T-helper 2 cell treated with Interferon-gamma antibody and Interleukin-4, amounts not matched to agents 5 μg/mL and 100 μg/mL, for 36 hours (primary cell): ENCODE measurements at regions not wholly inside any gene's neighbourhood (a gene's known extent, or its start where the extent isn't known, plus 50 kb on each side); places are given as distances from the start of the nearest gene placed in this dataset.

Experiments
- DNase-seq: peaks from one replicate; pipeline ENCODE4 v3.0.0; 2021; ENCODE audit warnings: low spot score
- H3K27ac Mint-ChIP-seq: one replicate; pipeline ENCODE4 v1.8.0; 2021; ENCODE audit warnings: mild to moderate bottlenecking, mixed read lengths
- H3K27me3 Mint-ChIP-seq: one replicate; pipeline ENCODE4 v1.8.0; 2021; ENCODE audit warnings: low read depth, mixed read lengths
- H3K36me3 Mint-ChIP-seq: one replicate; pipeline ENCODE4 v1.8.0; 2021; ENCODE audit warnings: low read depth, mixed read lengths
- H3K4me1 Mint-ChIP-seq: one replicate; pipeline ENCODE4 v1.8.0; 2021; ENCODE audit warnings: low read depth, mixed read lengths
- H3K4me3 Mint-ChIP-seq: one replicate; pipeline ENCODE4 v1.8.0; 2022; ENCODE audit warnings: mild to moderate bottlenecking, moderate library complexity, mixed read lengths
- H3K9me3 Mint-ChIP-seq: one replicate; pipeline ENCODE4 v1.8.0; 2021; ENCODE audit warnings: mixed read lengths

DNA sequence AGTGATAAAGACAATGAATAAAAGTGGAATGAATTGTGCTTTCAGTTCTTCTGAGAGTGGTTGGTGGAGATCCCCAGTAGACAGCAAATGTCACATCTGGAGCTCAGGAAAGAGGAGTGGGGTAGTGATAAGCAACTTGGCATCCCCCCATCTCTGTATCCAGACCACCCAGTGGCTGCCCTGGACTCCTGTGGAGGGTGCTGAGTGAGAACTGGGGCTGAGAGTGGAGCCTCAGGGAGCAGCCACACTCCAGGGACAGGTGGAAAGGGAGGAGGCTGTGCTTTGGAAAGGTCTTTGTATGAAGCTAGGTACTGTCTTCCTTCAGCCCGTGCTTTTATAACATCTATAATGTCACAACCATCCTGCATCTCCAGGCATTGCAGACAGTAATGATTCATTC lies 85.6 kb upstream of the RASGRF1 start:
- Mint-ChIP-seq H3K4me1 (no peaks in the 10 kb centered on the region), H3K36me3 (no peaks in the 10 kb centered on the region), H3K27ac (no peak overlapping the region), H3K27me3 (peaks cover 5% of the 10 kb centered on the region), H3K9me3 (no peaks in the 10 kb centered on the region), H3K4me3 (no peak overlapping the region)
- DNase-seq = no peak

DNA sequence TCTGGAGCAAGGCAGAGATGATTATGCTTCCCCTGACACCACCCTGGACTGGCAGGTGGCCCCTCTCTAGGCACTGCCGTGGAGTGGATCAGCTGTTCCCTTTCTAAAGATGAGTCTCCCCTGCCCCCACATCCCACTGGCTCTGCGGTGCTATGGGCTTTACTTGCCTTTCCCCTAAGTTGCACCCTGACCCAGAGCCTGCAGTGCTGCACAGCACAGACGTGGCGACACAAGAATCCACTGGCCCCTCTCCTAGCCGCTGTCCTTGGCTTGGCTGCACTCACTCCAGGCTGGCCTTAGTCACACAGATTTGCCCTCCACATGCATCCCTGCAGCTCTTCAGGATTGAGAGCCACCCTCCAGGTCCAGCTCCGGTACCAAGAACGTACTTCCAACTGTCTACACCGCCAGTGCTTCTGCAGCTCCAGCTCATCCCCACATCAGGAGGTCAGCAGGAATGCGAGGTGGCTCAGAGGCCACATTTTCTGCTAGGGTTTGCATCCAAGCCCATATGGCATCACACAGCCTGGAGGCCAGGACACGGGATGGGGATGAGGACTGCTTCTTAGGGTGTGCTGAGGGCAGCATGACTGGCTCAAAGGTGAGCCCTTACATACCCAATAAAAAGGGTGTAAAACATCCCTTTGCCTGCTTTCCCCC lies 82.4 kb upstream of the RASGRF1 start:
- H3K27me3 Mint-ChIP-seq = peaks cover 7% of the 10 kb centered on the region
- H3K27ac Mint-ChIP-seq = no peak overlapping the region
- no peak for DNase-seq
- no peaks in the 10 kb centered on the region for H3K4me1 Mint-ChIP-seq
- no peaks in the 10 kb centered on the region for H3K36me3 Mint-ChIP-seq
- no peak overlapping the region for H3K4me3 Mint-ChIP-seq
- no peaks in the 10 kb centered on the region for H3K9me3 Mint-ChIP-seq

DNA sequence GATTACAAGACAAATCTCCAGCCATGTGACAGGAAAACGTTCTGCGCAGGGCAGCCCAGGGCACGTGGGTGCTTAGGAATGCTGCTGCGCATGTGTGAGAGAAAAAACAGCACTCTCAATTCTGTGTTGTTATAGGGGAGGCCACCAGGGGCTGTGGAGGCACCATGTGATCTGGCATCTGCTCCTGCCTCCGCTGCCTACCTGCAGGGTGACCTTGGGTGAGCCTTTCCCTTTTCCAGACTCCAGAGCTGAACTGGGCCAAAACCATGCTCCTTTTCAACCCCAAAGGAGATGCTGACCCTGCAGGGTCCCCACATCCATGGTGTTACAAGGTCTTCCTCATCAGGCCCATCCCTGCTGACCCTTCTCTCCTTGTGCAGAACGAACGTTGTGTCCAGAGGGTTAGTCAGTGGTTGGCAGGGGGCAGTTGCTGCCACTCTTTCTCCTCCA lies 81.5 kb upstream of the RASGRF1 start:
- no peak overlapping the region for H3K4me3 Mint-ChIP-seq
- no peaks in the 10 kb centered on the region for H3K4me1 Mint-ChIP-seq
- no peaks in the 10 kb centered on the region for H3K9me3 Mint-ChIP-seq
- no peaks in the 10 kb centered on the region for H3K36me3 Mint-ChIP-seq
- DNase-seq = no peak
- peaks cover 7% of the 10 kb centered on the region for H3K27me3 Mint-ChIP-seq
- H3K27ac Mint-ChIP-seq = no peak overlapping the region

DNA sequence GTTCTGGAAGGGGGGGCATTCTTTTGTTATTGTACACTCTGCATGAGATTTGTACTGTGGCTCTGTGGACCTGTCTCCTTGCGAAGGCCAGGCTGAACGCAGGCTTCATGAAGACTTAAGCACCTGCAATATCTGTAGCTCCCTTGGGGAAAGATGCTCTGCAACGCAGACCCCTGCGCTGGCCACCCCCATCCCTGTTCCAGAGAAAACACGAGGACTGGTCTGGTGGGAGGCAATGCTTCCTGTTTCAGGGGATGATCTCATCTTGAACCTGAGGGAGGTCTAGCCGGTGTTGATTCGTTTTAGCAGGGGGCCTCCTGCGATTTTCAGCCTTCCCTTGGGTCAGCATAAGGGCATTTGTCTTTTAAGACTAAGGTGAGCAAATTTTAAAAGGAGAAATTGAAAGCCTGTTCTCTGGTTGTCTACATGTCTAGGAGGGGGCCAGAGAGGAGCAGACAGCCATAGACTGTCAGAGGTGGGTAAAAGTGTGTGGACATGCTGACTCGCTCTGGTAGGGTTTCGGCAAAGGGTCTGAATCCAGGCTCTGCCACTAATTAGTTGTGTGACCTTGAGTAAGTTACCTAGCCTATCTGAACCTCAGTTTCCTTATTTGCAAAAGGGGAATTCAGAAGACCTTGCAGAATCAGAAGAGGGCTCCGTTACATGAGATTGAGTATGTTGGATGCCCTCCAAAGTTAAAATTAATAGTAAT lies 80.9 kb upstream of the RASGRF1 start:
- no peak overlapping the region for H3K4me3 Mint-ChIP-seq
- no peak overlapping the region for H3K27ac Mint-ChIP-seq
- H3K27me3 Mint-ChIP-seq = peaks cover 7% of the 10 kb centered on the region
- no peak for DNase-seq
- no peaks in the 10 kb centered on the region for H3K36me3 Mint-ChIP-seq
- H3K9me3 Mint-ChIP-seq = no peaks in the 10 kb centered on the region
- H3K4me1 Mint-ChIP-seq = no peaks in the 10 kb centered on the region

DNA sequence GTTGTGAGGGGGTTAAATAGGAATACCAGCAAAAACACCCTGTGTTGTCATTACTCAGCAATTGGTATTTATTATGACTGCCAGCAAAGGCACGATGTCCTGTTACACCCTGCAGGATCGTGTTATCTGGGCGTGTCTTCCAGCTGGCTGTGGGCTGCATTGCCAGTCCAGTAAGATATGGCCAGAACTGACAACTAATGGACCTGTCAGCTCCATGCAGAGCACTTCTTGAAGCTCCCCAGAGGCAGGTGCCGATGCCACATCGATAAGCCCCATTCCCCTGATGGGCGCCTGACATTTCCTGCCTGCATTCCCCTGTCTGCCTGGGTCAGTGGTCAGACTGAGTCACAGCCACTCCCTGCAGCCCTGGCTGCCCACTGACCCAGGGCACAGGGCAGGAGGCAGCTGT lies 79.7 kb upstream of the RASGRF1 start:
- Mint-ChIP-seq H3K27ac (no peak overlapping the region), H3K9me3 (no peaks in the 10 kb centered on the region), H3K4me1 (no peaks in the 10 kb centered on the region), H3K4me3 (no peak overlapping the region), H3K36me3 (no peaks in the 10 kb centered on the region), H3K27me3 (peaks cover 7% of the 10 kb centered on the region)
- no peak for DNase-seq

DNA sequence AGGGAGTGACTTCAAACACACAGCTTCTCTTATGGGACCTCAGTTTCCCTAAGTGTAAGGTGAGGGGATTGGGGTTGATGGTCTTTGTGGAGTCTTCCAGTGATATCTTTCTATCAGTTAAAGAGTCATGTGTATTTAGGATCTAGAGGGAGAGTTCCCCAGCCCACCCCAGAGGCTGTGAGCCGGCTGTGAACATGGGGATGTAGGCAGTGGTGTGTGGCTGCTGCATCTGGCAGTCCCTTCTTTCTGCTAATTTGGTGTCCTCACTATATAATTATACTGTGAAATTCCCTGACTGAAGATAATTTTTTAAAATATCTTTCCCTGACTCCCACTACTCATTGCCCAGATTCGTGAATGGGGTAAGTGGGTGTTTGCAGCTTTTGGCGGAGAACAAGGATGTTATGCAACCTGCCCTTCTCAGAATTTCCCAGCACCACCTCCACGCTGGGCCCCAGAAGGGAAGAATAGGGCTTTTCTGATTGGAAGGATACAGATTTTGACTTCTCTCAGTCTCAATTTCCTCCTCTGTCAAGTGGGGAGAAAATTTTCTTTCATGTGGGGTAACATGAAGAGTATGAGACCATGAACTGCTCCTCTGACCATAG lies 79.0 kb upstream of the RASGRF1 start:
- H3K9me3 Mint-ChIP-seq = no peaks in the 10 kb centered on the region
- H3K27me3 Mint-ChIP-seq = peaks cover 7% of the 10 kb centered on the region
- no peak overlapping the region for H3K27ac Mint-ChIP-seq
- H3K36me3 Mint-ChIP-seq = no peaks in the 10 kb centered on the region
- H3K4me1 Mint-ChIP-seq = no peaks in the 10 kb centered on the region
- no peak overlapping the region for H3K4me3 Mint-ChIP-seq
- DNase-seq = no peak

DNA sequence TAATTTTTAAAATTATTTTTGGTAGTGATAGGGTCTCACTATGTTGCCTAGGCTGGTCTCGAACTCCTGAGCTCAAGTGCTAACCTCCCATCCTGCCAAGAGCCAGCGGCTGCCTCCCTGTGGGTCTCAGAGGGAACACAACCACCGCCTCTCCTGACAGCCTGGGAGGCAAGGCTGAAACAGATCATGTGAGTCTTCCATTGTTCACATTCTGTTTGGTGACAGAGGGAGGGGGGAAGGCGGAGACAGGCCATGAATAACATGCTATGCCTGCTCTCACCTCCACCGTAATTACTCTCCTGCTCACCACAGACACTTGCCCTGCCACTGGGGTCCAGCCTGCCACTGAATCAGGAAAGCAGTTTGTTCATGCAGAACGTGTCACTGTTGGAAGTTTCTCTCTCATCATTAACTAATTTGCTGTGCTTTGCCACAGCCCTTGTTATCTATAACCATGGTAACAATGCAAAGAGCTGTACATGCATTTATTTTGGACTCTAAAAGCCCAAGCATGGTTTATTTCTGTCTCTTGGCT lies 78.4 kb upstream of the RASGRF1 start:
- no peak for DNase-seq
- Mint-ChIP-seq H3K27ac (no peak overlapping the region), H3K27me3 (peaks cover 7% of the 10 kb centered on the region), H3K36me3 (no peaks in the 10 kb centered on the region), H3K4me1 (no peaks in the 10 kb centered on the region), H3K9me3 (no peaks in the 10 kb centered on the region), H3K4me3 (no peak overlapping the region)

DNA sequence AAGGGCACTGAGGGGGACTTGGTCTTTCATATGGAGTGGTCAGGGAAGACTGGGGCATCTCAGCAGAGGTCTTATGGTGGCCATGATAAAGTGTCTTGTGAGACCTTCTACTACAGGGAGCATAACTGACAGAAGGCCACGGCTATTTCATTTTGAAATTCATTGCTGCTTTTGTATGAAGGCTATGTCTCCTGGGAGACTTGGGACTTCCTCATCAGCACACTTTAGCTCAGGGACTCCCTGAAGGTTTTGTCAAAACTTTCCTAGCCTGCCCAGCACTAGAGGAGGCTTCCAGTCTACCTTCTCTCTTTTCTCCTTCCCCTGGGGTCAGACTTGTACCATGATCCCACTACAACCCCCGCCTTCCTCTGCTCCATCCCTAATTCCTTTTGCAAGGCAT lies 77.2 kb upstream of the RASGRF1 start:
- Mint-ChIP-seq H3K4me1 (no peaks in the 10 kb centered on the region), H3K36me3 (no peaks in the 10 kb centered on the region), H3K9me3 (no peaks in the 10 kb centered on the region), H3K4me3 (no peak overlapping the region), H3K27ac (no peak overlapping the region), H3K27me3 (peaks cover 5% of the 10 kb centered on the region)
- no peak for DNase-seq

DNA sequence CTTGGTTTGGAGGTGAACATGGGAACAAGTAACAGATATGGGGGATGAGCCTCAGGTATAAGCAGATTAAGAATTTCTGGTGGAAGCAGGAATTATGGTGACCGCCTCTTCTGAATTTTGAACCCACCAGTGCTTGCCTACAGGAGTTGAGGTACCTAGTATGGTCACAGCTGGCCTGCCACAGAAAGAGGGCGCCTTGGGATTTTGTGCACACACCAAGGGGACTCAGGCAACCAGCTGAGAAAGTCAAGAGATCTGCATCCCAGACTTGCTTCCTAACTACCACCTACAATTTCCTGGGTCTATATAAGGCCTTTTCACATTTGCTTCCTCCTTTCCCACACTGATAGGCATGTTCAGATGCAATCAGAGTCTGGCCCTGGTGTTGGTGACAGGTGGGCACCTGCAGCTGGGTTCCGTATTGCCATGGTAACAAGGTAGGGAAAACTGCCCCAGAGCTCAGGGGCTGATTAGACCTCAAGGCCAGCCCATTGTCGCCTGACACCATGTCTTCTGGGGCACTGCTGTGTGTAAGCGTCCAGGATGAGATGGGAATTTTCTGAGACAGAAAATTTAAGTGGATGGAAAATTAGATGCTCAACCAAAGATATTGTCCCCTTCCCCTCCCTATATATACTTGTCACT lies 75.9 kb upstream of the RASGRF1 start:
- no peaks in the 10 kb centered on the region for H3K36me3 Mint-ChIP-seq
- DNase-seq = no peak
- H3K9me3 Mint-ChIP-seq = no peaks in the 10 kb centered on the region
- no peak overlapping the region for H3K4me3 Mint-ChIP-seq
- H3K27ac Mint-ChIP-seq = no peak overlapping the region
- H3K27me3 Mint-ChIP-seq = peaks cover 6% of the 10 kb centered on the region
- no peaks in the 10 kb centered on the region for H3K4me1 Mint-ChIP-seq

DNA sequence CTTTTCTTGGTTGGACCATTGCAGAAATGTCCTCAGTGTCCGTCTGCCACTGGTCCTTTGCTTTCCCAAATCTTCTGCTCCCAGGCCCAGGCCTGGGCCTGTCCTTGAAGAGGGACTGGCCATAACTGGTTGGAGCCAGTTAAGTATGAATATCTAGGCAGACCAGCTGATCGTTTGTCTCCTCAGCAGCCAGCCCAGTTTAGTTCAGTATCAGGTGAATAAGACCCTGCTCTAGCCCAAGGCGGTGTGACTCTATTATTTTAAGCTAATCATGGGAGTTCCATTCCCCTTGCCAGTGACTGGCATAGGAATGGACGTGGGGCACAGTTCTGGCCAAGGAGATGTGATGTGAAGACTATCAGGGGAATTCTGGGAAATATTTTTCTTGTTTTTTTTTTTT lies 73.9 kb upstream of the RASGRF1 start:
- Mint-ChIP-seq H3K27ac (no peak overlapping the region), H3K4me1 (no peaks in the 10 kb centered on the region), H3K36me3 (no peaks in the 10 kb centered on the region), H3K27me3 (peaks cover 2% of the 10 kb centered on the region), H3K4me3 (no peak overlapping the region), H3K9me3 (no peaks in the 10 kb centered on the region)
- DNase-seq = no peak

DNA sequence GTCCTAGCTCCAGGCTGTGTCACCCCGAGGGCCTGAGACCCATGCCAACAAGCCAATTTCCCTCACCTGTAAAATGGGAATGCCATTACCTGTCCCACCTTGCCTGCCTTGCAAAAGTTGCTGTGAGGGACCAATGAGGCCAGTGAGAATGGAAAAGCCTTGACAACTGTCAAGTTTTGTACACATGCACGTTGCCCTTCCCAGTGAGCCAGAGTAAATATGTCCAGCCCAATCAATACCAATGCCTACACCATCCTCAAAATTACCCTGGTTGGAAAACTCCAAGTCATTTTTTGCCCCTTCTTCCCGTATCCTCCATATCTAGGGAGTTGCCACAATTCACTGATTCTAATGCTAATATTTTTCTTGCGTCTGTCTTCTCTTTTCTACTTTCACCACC lies 73.5 kb upstream of the RASGRF1 start:
- Mint-ChIP-seq H3K27ac (no peak overlapping the region), H3K36me3 (no peaks in the 10 kb centered on the region), H3K4me1 (no peaks in the 10 kb centered on the region), H3K4me3 (no peak overlapping the region), H3K9me3 (no peaks in the 10 kb centered on the region), H3K27me3 (peaks cover 2% of the 10 kb centered on the region)
- no peak for DNase-seq

DNA sequence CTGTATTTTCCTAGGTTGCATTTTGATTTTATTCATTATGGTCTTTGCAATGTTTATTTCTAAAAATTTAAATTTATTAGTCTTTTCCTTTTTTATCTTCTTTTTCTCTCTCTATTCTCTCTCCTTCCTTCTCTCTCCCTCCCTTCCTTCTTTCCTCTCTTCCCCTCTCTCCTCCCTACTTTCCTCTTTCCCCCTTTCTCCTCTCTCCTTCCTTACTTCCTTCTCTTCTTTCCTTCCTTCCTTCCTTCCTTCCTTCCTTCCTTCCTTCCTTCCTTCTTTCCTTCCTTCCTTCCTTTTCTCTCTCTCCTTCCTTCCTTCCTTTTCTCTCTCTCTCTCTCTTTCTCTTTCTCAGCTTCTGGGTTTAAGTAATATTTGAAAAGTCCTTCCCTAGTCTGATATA lies 72.8 kb upstream of the RASGRF1 start:
- Mint-ChIP-seq H3K27ac (no peak overlapping the region), H3K36me3 (no peaks in the 10 kb centered on the region), H3K9me3 (no peaks in the 10 kb centered on the region), H3K27me3 (peaks cover 2% of the 10 kb centered on the region), H3K4me3 (no peak overlapping the region), H3K4me1 (no peaks in the 10 kb centered on the region)
- DNase-seq = no peak

DNA sequence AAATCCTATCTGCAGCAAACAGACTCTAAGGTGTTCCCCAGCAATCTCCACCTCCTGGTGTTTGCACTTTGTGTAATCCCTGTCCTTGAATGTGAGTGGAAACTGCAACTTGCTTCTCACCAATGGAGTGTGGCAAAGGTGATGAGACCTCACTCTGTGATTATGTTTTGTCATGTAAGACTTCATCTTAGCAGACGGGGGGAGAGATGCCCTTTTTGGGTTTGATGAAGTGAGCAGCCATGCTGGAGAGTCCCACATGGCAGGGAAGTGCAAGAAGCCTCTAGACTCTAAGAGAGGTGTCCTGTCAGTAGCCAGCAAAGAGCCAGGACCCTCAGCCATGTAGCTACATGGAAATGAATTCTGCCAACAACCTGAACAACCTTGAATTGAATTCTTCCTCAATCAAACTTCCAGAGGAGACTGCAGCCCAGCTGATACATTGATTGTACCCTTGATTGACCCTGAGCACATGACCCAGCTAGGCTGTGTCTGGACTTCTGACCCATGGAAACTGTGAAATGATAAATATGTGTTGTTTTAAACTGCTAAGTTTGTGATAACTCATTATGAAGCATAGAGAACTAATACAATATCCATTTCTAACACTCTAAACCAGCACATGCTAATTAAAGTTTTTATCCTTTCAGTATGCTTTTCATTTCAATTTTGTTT lies 71.4 kb upstream of the RASGRF1 start:
- no peak overlapping the region for H3K27ac Mint-ChIP-seq
- H3K9me3 Mint-ChIP-seq = no peaks in the 10 kb centered on the region
- no peaks in the 10 kb centered on the region for H3K36me3 Mint-ChIP-seq
- H3K27me3 Mint-ChIP-seq = peaks cover 2% of the 10 kb centered on the region
- DNase-seq = no peak
- no peaks in the 10 kb centered on the region for H3K4me1 Mint-ChIP-seq
- no peak overlapping the region for H3K4me3 Mint-ChIP-seq
